AG10803 (cell line): ENCODE measurements at regions not wholly inside any gene's neighbourhood (a gene's known extent, or its start where the extent isn't known, plus 50 kb on each side); places are given as distances from the start of the nearest gene placed in this dataset.
A peak's percentile ranks its signal among the peaks of the same experiment; 100 is the strongest.

Experiments used
- DNase-seq: peaks from one replicate; pipeline ENCODE4 v3.0.0; 2010; ENCODE audit warnings: low read depth
- H3K4me3 ChIP-seq: 2 replicates; pipeline ENCODE4 v1.5.1; 2011; ENCODE audit warnings: mild to moderate bottlenecking, low read length, control low read depth
- CTCF ChIP-seq: conservative IDR thresholded peaks from 2 replicates; pipeline ENCODE4 v1.5.1; 2011; ENCODE audit warnings: mild to moderate bottlenecking, low read length, control low read depth, inconsistent platforms

- no peak overlapping the region for H3K4me3 ChIP-seq
- no peak for TF ChIP-seq CTCF
- no peak for DNase-seq
Measured at GRCh38 chr10:44217274-44217820, 167.6 kb downstream of the CXCL12 start.

GRCh38 chr10:44216073-44216472, 168.8 kb downstream of the CXCL12 start:
- no peak for TF ChIP-seq CTCF
- DNase-seq, result no peak
- H3K4me3 ChIP-seq, result no peak overlapping the region

GRCh38 chr10:44209811-44210210, 175.1 kb downstream of the CXCL12 start:
- TF ChIP-seq CTCF, result no peak
- DNase-seq, result no peak
- H3K4me3 ChIP-seq, result no peak overlapping the region

GRCh38 chr10:44207160-44207559, 177.7 kb downstream of the CXCL12 start:
- TF ChIP-seq CTCF, result no peak
- no peak for DNase-seq
- no peak overlapping the region for H3K4me3 ChIP-seq

- no peak for TF ChIP-seq CTCF
- no peak overlapping the region for H3K4me3 ChIP-seq
- peak; percentile 58 for DNase-seq
Measured at GRCh38 chr10:44206127-44206818, 178.6 kb downstream of the CXCL12 start.

GRCh38 chr10:44205067-44205466, 179.8 kb downstream of the CXCL12 start:
- no peak for DNase-seq
- no peak overlapping the region for H3K4me3 ChIP-seq
- TF ChIP-seq CTCF, result no peak

GRCh38 chr10:44203535-44203934, 181.4 kb downstream of the CXCL12 start:
- DNase-seq, result no peak
- H3K4me3 ChIP-seq, result no peak overlapping the region
- TF ChIP-seq CTCF, result no peak
